GM12864 (cell line): ENCODE measurements at regions not wholly inside any gene's neighbourhood (a gene's known extent, or its start where the extent isn't known, plus 50 kb on each side); places are given as distances from the start of the nearest gene placed in this dataset.
A peak's percentile ranks its signal among the peaks of the same experiment; 100 is the strongest.

ENCODE experiments used
- DNase-seq: peaks from one replicate; pipeline ENCODE4 v3.0.0-alpha.2; 2011; ENCODE audit warnings: low read depth
- H3K4me3 ChIP-seq: 2 replicates; pipeline ENCODE4 v1.5.1; 2011; ENCODE audit warnings: mild to moderate bottlenecking, low read depth, low read length, control low read depth
- CTCF ChIP-seq: IDR thresholded peaks from 2 replicates; pipeline ENCODE4 v1.5.1; 2011; ENCODE audit warnings: low read depth, mild to moderate bottlenecking, moderate library complexity, low read length, control low read depth, inconsistent platforms; ENCODE audit errors: missing control alignments

GRCh38 chr2:24432121-24432520, 58.9 kb upstream of the NCOA1 start:
- no peak overlapping the region for H3K4me3 ChIP-seq
- no peak for TF ChIP-seq CTCF
- no peak for DNase-seq

GRCh38 chr2:24429197-24430074, 61.6 kb upstream of the NCOA1 start:
- no peak for DNase-seq
- no peak overlapping the region for H3K4me3 ChIP-seq
- no peak for TF ChIP-seq CTCF

GRCh38 chr2:24424387-24424786, 64.1 kb upstream of the ITSN2 start:
- no peak for TF ChIP-seq CTCF
- no peak overlapping the region for H3K4me3 ChIP-seq
- no peak for DNase-seq

- DNase-seq, result no peak
- no peak overlapping the region for H3K4me3 ChIP-seq
- no peak for TF ChIP-seq CTCF
Measured at GRCh38 chr2:24423095-24423494, 62.8 kb upstream of the ITSN2 start.

- peak; percentile 15 for DNase-seq
- H3K4me3 ChIP-seq, result no peak overlapping the region
- peak; percentile 53 for TF ChIP-seq CTCF
Measured at GRCh38 chr2:24421668-24422067, 61.3 kb upstream of the ITSN2 start.

GRCh38 chr2:24420373-24420772, 60.0 kb upstream of the ITSN2 start:
- no peak for TF ChIP-seq CTCF
- DNase-seq, result no peak
- H3K4me3 ChIP-seq, result no peak overlapping the region
